ENCODE measurements at regions not wholly inside any gene's neighbourhood (a gene's known extent, or its start where the extent isn't known, plus 50 kb on each side); places are given as distances from the start of the nearest gene placed in this dataset.

DNA sequence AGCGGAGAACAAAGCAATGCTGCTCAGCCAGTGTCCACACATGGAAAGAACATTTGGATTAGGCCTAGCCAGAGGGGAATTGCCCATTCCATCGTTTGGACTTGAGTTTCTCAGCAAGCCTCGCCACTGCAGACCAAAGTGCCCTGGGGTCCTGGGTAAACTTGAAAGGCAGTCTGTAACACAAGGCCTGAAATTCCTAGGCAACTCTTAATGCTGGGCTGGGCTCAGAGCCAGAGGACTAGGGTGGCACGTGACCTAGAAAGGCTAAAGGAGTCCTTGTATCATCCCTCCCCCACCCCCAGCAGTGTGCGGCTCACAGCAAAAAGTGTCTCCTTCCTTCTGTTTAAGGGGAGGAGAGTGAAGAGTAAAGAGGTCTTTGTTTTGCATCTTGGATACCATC, 210.4 kb upstream of the ARX start:
- Histone ChIP-seq H3K27me3 (ENCODE audit: low read depth) (no peaks in the 10 kb centered on the region), H3K27ac (no peak overlapping the region), H3K36me3 (no peaks in the 10 kb centered on the region), H3K4me3 (no peak overlapping the region), H3K4me1 (no peaks in the 10 kb centered on the region), H3K9me3 (no peaks in the 10 kb centered on the region)
- ATAC-seq (no peak), DNase-seq (no peak)
- intact Hi-C loops (cut with DNase I) = no loop called here
- TF ChIP-seq, protein P1, sequence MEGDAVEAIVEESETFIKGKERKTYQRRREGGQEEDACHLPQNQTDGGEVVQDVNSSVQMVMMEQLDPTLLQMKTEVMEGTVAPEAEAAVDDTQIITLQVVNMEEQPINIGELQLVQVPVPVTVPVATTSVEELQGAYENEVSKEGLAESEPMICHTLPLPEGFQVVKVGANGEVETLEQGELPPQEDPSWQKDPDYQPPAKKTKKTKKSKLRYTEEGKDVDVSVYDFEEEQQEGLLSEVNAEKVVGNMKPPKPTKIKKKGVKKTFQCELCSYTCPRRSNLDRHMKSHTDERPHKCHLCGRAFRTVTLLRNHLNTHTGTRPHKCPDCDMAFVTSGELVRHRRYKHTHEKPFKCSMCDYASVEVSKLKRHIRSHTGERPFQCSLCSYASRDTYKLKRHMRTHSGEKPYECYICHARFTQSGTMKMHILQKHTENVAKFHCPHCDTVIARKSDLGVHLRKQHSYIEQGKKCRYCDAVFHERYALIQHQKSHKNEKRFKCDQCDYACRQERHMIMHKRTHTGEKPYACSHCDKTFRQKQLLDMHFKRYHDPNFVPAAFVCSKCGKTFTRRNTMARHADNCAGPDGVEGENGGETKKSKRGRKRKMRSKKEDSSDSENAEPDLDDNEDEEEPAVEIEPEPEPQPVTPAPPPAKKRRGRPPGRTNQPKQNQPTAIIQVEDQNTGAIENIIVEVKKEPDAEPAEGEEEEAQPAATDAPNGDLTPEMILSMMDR (IDR thresholded peaks at IDR 0.05) = no peak

DNA sequence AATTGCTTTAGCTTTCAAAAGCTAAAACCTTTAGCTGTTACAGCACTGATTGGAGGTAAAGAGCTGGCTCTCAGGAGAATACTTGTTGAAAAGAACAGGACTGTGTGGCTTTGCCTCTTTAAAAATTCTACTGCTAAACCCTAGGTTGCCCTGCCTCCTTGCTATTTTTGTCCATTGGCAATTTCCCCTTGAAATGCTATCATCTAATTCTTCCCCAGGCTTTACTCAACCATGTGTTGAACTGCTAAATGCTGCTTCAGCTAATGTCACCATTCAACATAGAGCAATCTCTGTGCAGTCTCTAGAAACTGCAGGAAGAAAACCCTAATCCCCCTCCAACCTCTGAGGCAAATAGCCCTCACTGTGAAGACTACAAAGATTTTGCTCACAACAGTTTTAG, 203.7 kb upstream of the ARX start:
- no peaks in the 10 kb centered on the region for H3K27me3 ChIP-seq (ENCODE audit: low read depth)
- no peaks in the 10 kb centered on the region for H3K9me3 ChIP-seq
- H3K4me1 ChIP-seq = no peaks in the 10 kb centered on the region
- no peak overlapping the region for H3K4me3 ChIP-seq
- no peak for DNase-seq
- TF ChIP-seq, protein P1 (IDR thresholded peaks at IDR 0.05) = no peak
- intact Hi-C loops (cut with DNase I) = no loop called here
- ATAC-seq = no peak
- H3K27ac ChIP-seq = no peak overlapping the region
- H3K36me3 ChIP-seq = no peaks in the 10 kb centered on the region

DNA sequence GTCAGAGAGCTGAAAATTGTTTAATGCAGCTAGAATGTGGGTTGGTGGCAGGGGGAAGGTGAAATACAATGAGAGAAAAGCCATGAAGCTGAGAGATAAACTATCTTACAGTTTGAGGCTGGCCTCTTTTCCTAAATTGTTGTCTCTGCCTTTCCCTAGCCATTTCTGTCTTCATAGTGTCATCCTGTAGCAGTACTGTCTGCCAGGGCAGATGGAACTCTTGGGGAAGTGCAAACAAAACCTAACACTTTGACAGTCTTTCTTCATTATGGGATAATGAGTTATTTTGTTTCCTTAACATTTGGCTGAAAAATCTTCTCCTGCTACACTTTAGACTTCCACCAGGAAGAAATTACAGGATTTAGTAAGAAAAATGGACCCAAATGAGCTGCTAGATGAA, 197.8 kb upstream of the ARX start:
- intact Hi-C loops (cut with DNase I) = no loop called here
- H3K27me3 ChIP-seq (ENCODE audit: low read depth) = no peaks in the 10 kb centered on the region
- TF ChIP-seq, protein P1 (IDR thresholded peaks at IDR 0.05) = no peak

DNA sequence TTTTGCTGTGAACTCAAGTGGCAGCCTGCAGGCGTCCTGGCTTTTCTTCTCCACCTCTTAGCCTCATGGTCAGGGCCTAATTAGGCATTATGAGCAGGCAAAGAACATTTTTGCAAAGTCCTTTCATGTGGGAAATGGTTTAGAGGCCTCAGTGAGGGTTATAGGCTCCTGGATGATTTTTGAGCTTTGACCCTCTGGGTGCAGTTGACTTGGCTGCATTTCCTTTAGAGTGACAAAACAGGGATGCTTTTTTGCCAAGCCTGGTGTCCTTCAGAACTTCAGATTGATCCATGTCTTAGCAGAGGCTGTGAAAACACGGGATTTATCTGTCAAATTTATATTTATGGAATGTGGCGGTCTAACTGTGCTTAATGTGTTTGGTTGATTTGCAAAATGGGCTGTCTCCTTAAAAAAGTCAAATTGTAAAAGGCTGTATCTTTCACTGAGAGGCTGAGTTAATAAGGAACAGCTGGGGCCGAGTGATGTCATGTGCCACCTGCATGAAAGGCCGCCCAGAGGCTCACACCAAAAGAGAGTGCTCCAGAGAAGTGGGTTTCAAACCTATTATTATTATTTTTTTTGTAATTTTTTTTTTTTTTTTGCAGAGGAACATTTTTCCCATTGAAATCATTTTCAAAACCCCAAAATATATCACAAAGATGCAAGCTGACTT, 192.2 kb upstream of the ARX start:
- H3K36me3 ChIP-seq = no peaks in the 10 kb centered on the region
- no peaks in the 10 kb centered on the region for H3K27me3 ChIP-seq (ENCODE audit: low read depth)
- DNase-seq (no peak), ATAC-seq (no peak)
- H3K9me3 ChIP-seq = no peaks in the 10 kb centered on the region
- no peak overlapping the region for H3K27ac ChIP-seq
- no peaks in the 10 kb centered on the region for H3K4me1 ChIP-seq
- no peak overlapping the region for H3K4me3 ChIP-seq
- TF ChIP-seq, protein P1 (IDR thresholded peaks at IDR 0.05) = no peak
- intact Hi-C loops (cut with DNase I) = no loop called here

More for the DNA sequence above, 197.8 kb upstream of the ARX start:
- H3K36me3 ChIP-seq = no peaks in the 10 kb centered on the region
- no peaks in the 10 kb centered on the region for H3K4me1 ChIP-seq
- no peaks in the 10 kb centered on the region for H3K9me3 ChIP-seq
- ATAC-seq (no peak), DNase-seq (no peak)
- no peak overlapping the region for H3K27ac ChIP-seq
- H3K4me3 ChIP-seq = no peak overlapping the region

DNA sequence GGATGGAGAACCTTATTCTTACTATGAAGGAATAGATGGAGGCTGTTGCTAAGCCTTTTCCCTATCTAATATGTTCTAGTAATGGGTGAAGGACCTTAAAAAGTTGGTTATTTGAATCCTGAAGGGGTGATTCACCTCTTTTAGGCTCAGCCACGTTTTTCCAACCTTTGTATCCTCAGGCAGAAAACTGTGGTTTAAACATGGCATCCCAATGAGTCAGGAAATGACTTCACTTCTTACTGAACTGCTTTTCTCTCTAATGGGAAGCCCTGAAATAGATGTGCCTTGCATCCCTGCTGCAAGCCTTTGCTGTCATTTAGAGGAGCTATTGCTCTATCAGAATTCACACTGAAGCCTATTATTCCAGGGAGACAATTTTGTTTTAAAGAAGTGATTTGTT, 191.0 kb upstream of the ARX start:
- intact Hi-C loops (cut with DNase I) = no loop called here
- H3K36me3 ChIP-seq = no peaks in the 10 kb centered on the region
- no peak for DNase-seq
- H3K27me3 ChIP-seq (ENCODE audit: low read depth) = no peaks in the 10 kb centered on the region
- TF ChIP-seq, protein P1 (IDR thresholded peaks at IDR 0.05) = no peak
- no peaks in the 10 kb centered on the region for H3K9me3 ChIP-seq
- H3K4me3 ChIP-seq = no peak overlapping the region
- no peak for ATAC-seq
- no peaks in the 10 kb centered on the region for H3K4me1 ChIP-seq
- H3K27ac ChIP-seq = no peak overlapping the region

Measured in lower lobe of right lung (tissue), 2 donors.